Activated naive CD8-positive, alpha-beta T cell treated with anti-CD3 and anti-CD28 coated beads, Interleukin-2, amount 10 ng/mL, durations not matched to agents 7 days and 5 days (primary cell): ENCODE measurements at regions not wholly inside any gene's neighbourhood (a gene's known extent, or its start where the extent isn't known, plus 50 kb on each side); places are given as distances from the start of the nearest gene placed in this dataset.

Experiments
- ATAC-seq: fragments of 150-1000 bp; cut with Tn5 transposase; one replicate; pipeline ENCODE4 v1.10.0; 2021; ENCODE audit warnings: low read depth, moderate library complexity
- POLR2A ChIA-PET: fragments of 350-600 bp; sonication (Branson Sonifier 250); formaldehyde crosslinking; loops from one replicate; lab custom pipeline; 2021; ENCODE audit warnings: antibody characterized with exemption; lab: Charles Lee
- DNase-seq: peaks from one replicate; pipeline ENCODE4 v3.0.0; 2021
- H3K27ac Mint-ChIP-seq: one replicate; pipeline ENCODE4 v1.8.0; 2022; ENCODE audit warnings: mild to moderate bottlenecking, mixed read lengths
- H3K27me3 Mint-ChIP-seq: one replicate; pipeline ENCODE4 v1.8.0; 2022; ENCODE audit warnings: mild to moderate bottlenecking, moderate library complexity, mixed read lengths
- H3K36me3 Mint-ChIP-seq: one replicate; pipeline ENCODE4 v1.8.0; 2021; ENCODE audit warnings: mild to moderate bottlenecking, mixed read lengths
- H3K4me1 Mint-ChIP-seq: one replicate; pipeline ENCODE4 v1.8.0; 2021; ENCODE audit warnings: mixed read lengths
- H3K4me3 Mint-ChIP-seq: one replicate; pipeline ENCODE4 v1.8.0; 2022; ENCODE audit warnings: mild to moderate bottlenecking, moderate library complexity, mixed read lengths
- H3K9me3 Mint-ChIP-seq: one replicate; pipeline ENCODE4 v1.8.0; 2021; ENCODE audit warnings: mixed read lengths

DNA sequence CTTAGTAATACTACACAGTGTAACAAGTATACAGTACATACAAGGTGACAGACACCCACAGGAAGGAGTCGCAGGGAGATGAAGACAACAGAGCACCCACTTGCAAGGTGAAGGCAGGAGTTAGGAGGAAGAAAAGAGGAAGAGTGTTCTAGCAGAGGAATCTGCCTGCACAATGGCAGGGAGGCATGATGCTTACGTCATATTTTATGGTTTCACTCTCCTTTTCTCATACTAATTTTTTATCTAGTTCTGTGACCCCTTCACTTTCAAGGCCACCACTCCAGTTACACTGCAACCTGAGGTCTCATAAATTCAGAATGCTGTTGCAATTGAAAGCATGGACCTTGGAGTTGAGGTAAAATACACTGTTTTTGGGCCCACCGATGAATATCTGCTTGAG lies 331.7 kb downstream of the MEIS1 start:
- POLR2A ChIA-PET = no interaction called here
- Mint-ChIP-seq H3K27me3 (no peaks in the 10 kb centered on the region), H3K4me1 (no peaks in the 10 kb centered on the region), H3K4me3 (no peak overlapping the region), H3K27ac (no peak overlapping the region), H3K9me3 (peaks cover 3% of the 10 kb centered on the region), H3K36me3 (no peaks in the 10 kb centered on the region)
- DNase-seq (no peak), ATAC-seq (no peak)

DNA sequence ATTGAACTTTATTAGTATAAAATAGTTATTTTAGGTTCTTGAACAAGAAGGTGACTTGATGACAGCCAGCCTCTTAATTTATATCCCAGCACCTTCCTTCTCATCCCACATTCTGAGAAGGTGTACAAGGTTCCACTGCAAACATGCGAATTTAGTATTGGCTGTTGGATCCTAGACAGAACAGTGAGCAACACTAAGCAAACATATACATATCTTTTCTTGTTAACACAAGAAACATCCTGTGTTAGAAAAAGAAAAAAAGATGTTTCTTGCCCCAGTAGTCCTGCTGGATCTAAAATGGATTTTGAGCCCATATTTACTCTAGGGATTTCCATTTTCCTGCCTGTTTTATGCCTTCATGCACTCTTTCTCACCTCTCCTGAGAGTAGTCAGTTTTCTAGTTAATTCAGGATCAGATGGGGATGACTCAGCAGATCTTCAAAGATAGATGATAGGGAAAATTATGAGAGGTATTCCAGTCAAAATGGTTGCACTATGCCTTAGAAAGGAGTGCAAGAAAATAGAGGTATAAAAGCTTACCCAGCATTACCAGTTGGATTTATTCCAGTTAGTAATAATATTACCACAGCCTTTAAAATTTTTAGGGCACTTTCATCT lies 336.5 kb downstream of the MEIS1 start:
- peaks cover 1% of the 10 kb centered on the region for H3K9me3 Mint-ChIP-seq
- no peaks in the 10 kb centered on the region for H3K27me3 Mint-ChIP-seq
- ATAC-seq (no peak), DNase-seq (no peak)
- H3K4me1 Mint-ChIP-seq = no peaks in the 10 kb centered on the region
- POLR2A ChIA-PET = no interaction called here
- H3K36me3 Mint-ChIP-seq = no peaks in the 10 kb centered on the region
- H3K27ac Mint-ChIP-seq = no peak overlapping the region
- H3K4me3 Mint-ChIP-seq = no peak overlapping the region

DNA sequence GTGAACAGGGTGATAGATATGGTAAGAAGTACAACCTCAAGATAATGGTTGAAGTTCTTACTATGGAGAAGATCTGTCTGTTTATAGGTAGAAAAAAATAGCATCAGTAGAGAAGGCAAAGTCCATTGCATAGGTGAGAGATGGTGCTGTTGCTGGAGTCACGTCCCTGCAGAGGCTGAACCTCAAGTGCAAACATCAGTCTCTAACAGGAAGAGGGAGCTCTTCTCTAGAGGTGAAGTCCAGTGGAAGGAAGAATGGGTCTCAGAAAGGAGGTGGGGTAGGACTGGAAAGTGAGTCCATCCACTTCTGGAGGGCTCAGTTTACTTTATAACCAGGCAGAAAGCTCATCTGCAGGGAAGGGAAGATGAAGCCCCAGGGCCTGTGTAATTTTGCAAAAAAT lies 337.7 kb downstream of the MEIS1 start:
- no peaks in the 10 kb centered on the region for H3K27me3 Mint-ChIP-seq

DNA sequence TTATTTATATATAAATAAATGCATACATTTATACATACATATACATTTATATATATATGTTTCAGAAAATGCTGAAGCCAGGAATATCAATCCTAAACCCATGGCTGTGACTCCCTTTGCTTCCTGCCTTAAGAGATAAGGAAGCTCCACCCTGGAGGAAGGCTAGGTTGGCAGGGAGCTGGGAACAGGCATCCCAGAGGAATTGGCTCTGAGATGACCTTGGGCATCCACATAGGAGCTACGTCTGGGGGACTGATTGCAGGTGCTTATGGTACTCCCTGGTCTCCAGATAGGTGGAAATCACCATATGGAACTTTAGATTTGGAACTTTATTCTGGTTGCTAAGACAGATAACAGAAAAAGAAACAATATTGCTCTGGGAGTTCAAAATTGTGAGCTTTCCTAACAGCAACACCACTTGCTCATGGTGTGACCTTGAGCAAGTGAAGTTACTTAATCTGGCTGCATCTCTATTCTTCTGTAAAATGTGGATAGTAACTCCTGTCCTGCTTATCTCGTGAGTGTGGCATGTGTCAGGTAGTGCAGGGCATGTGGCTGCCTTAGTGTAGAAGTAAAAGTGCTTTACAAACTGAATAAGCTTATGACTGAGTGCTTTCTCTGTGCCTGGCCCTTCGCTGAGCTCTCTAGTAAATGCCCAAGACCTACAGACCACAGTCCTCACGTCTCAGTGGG lies 341.0 kb downstream of the MEIS1 start:
- Mint-ChIP-seq H3K9me3 (no peaks in the 10 kb centered on the region), H3K4me3 (no peak overlapping the region), H3K4me1 (no peaks in the 10 kb centered on the region), H3K27me3 (no peaks in the 10 kb centered on the region), H3K36me3 (no peaks in the 10 kb centered on the region), H3K27ac (no peak overlapping the region)
- ATAC-seq (no peak), DNase-seq (no peak)
- POLR2A ChIA-PET = no interaction called here

More for the DNA sequence above, 337.7 kb downstream of the MEIS1 start:
- DNase-seq = no peak
- POLR2A ChIA-PET = no interaction called here
- ATAC-seq = no peak
- no peak overlapping the region for H3K27ac Mint-ChIP-seq
- H3K4me1 Mint-ChIP-seq = no peaks in the 10 kb centered on the region
- no peaks in the 10 kb centered on the region for H3K9me3 Mint-ChIP-seq
- no peaks in the 10 kb centered on the region for H3K36me3 Mint-ChIP-seq
- no peak overlapping the region for H3K4me3 Mint-ChIP-seq

DNA sequence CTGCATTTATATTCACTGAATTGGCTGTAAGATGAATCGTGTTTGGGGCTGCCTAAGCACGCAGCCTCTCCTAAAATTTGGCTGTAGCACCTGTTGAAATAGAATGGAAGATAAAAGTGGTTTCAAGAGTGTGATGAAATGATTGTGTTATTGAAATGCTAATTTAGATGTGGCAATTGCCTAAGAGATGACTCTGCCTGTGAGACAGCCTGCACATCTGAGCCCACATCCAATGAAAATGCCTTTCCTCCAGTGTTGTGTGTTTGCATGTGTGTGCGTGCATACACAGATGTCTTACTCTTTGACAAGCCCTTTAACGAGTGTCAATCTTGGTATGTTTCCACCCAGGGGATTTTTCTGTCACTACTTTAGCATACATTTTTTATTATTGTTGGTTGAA lies 346.9 kb downstream of the MEIS1 start:
- POLR2A ChIA-PET = no interaction called here
- Mint-ChIP-seq H3K36me3 (no peaks in the 10 kb centered on the region), H3K27me3 (no peaks in the 10 kb centered on the region), H3K4me1 (no peaks in the 10 kb centered on the region), H3K9me3 (peaks cover 4% of the 10 kb centered on the region), H3K4me3 (no peak overlapping the region), H3K27ac (no peak overlapping the region)
- ATAC-seq (no peak), DNase-seq (no peak)

DNA sequence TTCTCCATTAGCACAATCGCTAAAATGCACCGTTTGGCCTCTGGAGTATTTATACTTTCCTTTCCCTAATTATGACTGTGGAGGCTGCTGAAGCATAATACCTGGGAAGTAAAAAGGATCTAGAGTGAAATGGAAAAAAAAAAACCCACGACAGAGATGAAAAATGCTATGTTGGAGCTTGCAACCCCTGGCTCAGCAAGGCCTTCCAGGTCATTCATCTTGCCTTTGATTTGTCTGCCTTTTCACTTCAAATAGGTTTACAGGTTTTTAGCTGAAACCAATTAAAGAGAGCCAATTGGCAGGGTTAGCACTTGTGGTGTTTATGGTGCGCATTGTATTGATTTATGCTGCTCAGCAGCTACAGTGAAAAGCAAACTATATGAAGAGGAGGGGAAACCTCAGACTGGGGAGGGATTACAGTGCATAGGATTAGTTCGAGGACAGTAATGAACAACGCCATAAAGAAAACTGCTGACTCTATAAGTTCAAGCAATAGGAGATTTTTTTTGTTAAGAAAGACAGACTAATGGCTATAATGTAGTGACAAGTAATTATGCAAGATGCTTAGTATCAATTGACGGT lies 347.9 kb downstream of the MEIS1 start:
- ATAC-seq = no peak
- POLR2A ChIA-PET = no interaction called here
- no peaks in the 10 kb centered on the region for H3K27me3 Mint-ChIP-seq

DNA sequence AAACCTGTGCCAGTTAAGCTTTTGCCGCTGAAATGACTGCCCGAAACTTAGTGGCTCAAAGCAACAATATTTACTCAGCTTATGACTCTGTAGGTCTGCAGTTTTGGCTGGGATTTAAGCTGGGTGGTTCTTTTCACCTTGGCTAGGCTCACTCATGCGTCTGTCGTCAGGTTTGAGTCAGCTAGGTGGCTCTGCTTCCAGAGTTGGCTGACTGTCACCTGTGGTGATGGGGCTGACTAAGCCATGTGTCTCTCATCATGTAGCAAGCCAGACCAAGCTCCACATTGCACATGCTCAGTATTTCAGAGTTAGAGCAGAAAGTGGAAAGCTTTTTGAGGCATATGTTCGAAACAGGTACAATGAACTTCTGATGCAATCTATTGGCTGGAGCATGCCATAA lies 354.8 kb downstream of the MEIS1 start:
- no peak overlapping the region for H3K27ac Mint-ChIP-seq
- H3K9me3 Mint-ChIP-seq = no peaks in the 10 kb centered on the region
- H3K36me3 Mint-ChIP-seq = no peaks in the 10 kb centered on the region
- no peaks in the 10 kb centered on the region for H3K4me1 Mint-ChIP-seq
- POLR2A ChIA-PET = no interaction called here
- H3K27me3 Mint-ChIP-seq = no peaks in the 10 kb centered on the region
- ATAC-seq (no peak), DNase-seq (no peak)
- no peak overlapping the region for H3K4me3 Mint-ChIP-seq

More for the DNA sequence above, 347.9 kb downstream of the MEIS1 start:
- Mint-ChIP-seq H3K36me3 (no peaks in the 10 kb centered on the region), H3K4me1 (no peaks in the 10 kb centered on the region), H3K9me3 (peaks cover 4% of the 10 kb centered on the region), H3K4me3 (no peak overlapping the region), H3K27ac (no peak overlapping the region)
- DNase-seq = no peak

DNA sequence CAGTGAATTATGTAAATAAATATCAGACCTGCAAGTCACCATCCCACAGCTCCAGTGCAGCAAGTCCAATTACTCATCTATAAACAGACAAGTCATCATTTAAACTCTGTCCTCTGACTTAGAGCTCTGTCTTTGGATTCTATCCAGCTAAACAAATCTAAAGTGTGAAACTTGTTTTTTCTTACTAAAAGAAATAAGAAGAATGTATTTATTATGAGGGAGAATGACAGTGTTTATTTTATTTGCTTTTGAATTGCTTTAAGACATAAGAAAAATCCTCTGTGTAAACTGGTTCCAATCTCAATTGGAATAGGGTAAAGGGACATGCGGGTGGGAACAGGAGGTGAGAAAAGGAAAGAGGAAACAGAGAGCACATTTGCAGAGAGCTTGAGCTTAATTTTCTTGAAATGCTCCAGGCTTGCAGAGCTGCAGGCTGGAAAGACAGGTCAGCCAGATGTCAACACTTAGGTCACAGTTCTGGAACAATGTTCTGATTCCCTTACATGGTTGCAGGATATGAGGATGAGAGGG lies 355.8 kb downstream of the MEIS1 start:
- H3K27me3 Mint-ChIP-seq = no peaks in the 10 kb centered on the region
- no peaks in the 10 kb centered on the region for H3K9me3 Mint-ChIP-seq
- H3K4me1 Mint-ChIP-seq = no peaks in the 10 kb centered on the region
- DNase-seq (no peak), ATAC-seq (no peak)
- no peak overlapping the region for H3K27ac Mint-ChIP-seq
- H3K4me3 Mint-ChIP-seq = no peak overlapping the region
- POLR2A ChIA-PET = no interaction called here
- H3K36me3 Mint-ChIP-seq = no peaks in the 10 kb centered on the region

DNA sequence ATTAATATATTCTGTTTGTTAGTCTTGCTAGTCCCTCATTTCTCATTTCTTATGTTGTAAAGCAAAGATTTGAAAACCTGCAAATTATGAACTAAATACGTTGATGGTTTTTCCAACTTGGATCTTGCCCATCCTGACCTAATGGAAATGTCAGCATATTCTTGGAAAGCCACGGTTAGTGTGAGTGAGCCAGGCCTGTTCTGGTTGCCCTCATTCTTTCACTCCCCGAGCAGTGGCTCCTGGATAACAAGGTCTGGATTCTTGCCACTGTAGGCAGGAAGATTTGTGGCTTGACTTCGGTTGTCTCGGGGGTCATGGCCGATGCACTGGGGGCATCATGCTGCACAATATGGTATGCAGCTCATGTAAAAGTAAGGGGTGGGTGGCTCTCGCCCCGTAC lies 359.1 kb downstream of the MEIS1 start:
- H3K9me3 Mint-ChIP-seq = peaks cover 2% of the 10 kb centered on the region
- POLR2A ChIA-PET = no interaction called here
- H3K36me3 Mint-ChIP-seq = no peaks in the 10 kb centered on the region
- no peak for ATAC-seq
- H3K27me3 Mint-ChIP-seq = no peaks in the 10 kb centered on the region
- no peak overlapping the region for H3K27ac Mint-ChIP-seq
- no peak for DNase-seq
- no peaks in the 10 kb centered on the region for H3K4me1 Mint-ChIP-seq
- H3K4me3 Mint-ChIP-seq = no peak overlapping the region

DNA sequence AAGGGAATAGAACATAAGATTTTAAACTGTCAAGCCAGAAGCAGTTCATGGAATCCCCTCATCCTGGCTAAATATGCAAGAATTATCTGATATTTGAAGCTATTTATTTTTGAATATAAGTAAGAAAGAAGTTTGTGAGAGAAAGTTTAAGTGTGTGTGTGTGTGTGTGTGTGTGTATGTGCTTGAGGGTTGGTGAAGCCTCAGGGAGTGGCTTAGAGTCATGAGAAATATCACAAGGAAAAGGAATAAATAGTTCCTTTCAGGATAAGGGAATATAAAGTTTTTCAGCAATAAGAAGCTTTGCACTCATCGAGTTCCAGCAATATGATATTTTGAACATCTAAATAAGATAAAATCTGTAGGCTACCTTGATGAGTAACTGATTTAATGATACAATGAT lies 359.6 kb downstream of the MEIS1 start:
- DNase-seq (no peak), ATAC-seq (no peak)
- Mint-ChIP-seq H3K9me3 (peaks cover 2% of the 10 kb centered on the region), H3K27me3 (no peaks in the 10 kb centered on the region), H3K4me1 (no peaks in the 10 kb centered on the region), H3K4me3 (no peak overlapping the region), H3K36me3 (no peaks in the 10 kb centered on the region), H3K27ac (no peak overlapping the region)
- POLR2A ChIA-PET = no interaction called here

DNA sequence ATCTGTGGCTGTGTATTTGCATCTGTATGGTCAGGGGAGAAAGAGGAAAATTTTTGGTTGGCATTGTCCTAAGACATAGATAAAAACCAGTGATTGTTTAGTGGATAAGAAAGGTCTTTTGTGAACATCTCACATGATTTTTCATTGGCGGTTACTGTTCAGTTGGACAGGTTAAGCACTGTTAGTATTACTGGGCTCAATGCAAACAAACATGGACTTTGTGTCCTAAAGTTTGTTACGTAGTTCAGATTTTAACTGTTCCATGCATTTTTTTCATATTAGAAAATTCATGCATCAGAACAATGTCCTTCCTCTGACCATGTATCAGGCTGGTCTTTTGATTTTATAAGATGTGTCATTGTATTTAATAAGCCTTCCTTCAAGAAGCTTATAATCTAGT lies 368.0 kb downstream of the MEIS1 start:
- DNase-seq (no peak), ATAC-seq (no peak)
- no peaks in the 10 kb centered on the region for H3K27me3 Mint-ChIP-seq
- no peaks in the 10 kb centered on the region for H3K4me1 Mint-ChIP-seq
- POLR2A ChIA-PET = no interaction called here
- H3K27ac Mint-ChIP-seq = no peak overlapping the region
- H3K4me3 Mint-ChIP-seq = no peak overlapping the region
- H3K36me3 Mint-ChIP-seq = no peaks in the 10 kb centered on the region
- peaks cover 2% of the 10 kb centered on the region for H3K9me3 Mint-ChIP-seq

DNA sequence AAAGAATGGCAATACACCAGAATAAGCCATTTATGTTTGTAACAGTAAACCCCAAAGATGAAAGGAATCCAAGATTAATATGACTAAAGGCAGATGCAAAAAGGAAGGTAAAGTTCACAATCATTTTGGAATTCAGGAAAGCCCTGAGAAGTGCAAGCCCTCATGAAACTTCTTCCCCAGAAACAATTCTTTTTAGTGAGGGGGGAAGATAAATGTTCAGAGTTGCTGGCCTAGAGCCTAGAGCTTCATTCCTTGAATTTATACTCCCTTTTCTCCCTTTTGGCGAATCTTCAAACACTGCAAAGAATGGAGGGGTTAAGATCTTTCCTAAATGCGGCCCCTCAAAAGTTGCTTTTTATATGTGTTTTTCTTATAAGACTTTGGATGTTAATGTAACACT lies 368.8 kb downstream of the MEIS1 start:
- no peak for ATAC-seq
- POLR2A ChIA-PET = no interaction called here
- no peaks in the 10 kb centered on the region for H3K27me3 Mint-ChIP-seq
- no peak overlapping the region for H3K4me3 Mint-ChIP-seq
- no peak for DNase-seq
- H3K4me1 Mint-ChIP-seq = no peaks in the 10 kb centered on the region
- no peaks in the 10 kb centered on the region for H3K9me3 Mint-ChIP-seq
- no peak overlapping the region for H3K27ac Mint-ChIP-seq
- H3K36me3 Mint-ChIP-seq = no peaks in the 10 kb centered on the region

DNA sequence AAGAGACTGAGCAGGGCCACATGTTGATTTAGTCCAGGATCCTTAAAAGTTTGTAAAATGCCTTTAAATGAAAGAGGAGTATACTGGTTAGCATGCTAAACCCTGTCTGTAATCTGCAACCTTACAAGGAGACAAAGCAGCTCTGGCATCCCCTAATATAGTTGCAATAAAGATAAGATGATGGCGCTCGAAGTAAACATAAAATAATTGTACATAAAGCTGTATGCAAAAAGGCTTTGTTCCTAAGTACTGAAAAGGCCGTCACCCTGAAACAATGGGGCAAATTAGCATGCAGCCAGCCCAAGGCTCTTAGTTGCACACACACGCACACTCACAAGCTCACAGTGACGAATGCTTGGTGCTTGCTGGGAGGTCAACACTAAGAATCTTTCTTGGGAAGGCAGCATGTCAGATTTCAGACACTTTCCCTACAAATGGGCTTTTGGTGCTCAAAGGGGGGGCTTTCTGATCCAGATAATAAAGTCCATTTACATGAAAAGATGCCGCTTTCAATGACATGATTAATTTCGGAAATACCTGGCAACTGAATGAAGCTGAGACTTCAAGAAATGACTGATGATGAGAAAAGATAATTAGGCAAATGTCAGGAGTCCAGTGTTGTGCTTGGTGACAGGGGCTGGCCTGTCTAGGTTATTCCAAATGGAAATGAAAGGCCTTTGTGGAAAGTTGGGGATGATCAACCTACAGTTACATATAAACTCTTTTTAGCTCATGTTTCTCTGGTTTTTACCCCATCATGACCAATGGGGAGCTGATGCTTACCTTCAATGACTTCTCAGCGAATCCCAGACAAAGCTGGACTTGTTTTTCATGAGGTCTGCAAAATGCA lies 370.3 kb downstream of the MEIS1 start:
- H3K27me3 Mint-ChIP-seq = no peaks in the 10 kb centered on the region
- no peak overlapping the region for H3K4me3 Mint-ChIP-seq
- H3K9me3 Mint-ChIP-seq = no peaks in the 10 kb centered on the region
- no peaks in the 10 kb centered on the region for H3K36me3 Mint-ChIP-seq
- ATAC-seq (no peak), DNase-seq (no peak)
- no peaks in the 10 kb centered on the region for H3K4me1 Mint-ChIP-seq
- no peak overlapping the region for H3K27ac Mint-ChIP-seq
- POLR2A ChIA-PET = no interaction called here
